ENCODE measurements at regions not wholly inside any gene's neighbourhood (a gene's known extent, or its start where the extent isn't known, plus 50 kb on each side); places are given as distances from the start of the nearest gene placed in this dataset.
A peak's percentile ranks its signal among the peaks of the same experiment; 100 is the strongest.
"Not testable (repeated sequence)": the region's sequence is repeated elsewhere in the genome, so short reads cannot be mapped to it uniquely, and the experiment has no call there.

DNA sequence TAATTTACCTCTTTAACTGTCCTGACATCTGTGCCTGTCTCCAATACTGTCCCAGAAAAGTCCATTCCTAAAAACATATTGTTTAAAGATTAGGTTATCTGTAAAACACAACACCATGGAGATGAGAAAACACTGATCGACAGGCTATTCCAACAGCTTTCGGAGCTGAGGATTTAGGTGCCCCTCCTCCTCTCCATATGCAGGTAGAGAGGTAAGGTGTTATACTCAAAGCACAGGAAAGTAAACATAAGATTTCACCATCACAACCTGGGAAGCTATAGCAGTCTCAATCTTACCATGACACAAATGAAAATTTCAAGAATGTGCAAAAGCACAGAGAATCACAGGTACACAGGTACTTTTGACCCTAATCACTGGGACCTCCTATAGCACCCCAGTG is 60.9 kb upstream of the RASAL2 start:
- no peak for DNase-seq
- no peak for ATAC-seq (ENCODE audit: low FRiP score)
- 80 to 86% methylated on average over 2 of the region's 2 CpGs for WGBS, 2 donors
- no peak overlapping the region for H3K4me3 ChIP-seq (ENCODE audit: low read length in 2 of 2)
- intact Hi-C loops (cut with DNase I): loop anchor here (5.0 to 10.0 kb wide), 2 partner anchors 162 to 249 kb away; no protein-coding TSS in a partner anchor
- no peaks in the 10 kb centered on the region for H3K4me1 ChIP-seq (ENCODE audit: control insufficient read depth in 1 of 2, insufficient read depth in 2 of 2, low read length in 2 of 2)
- H3K27ac ChIP-seq (ENCODE audit: low read depth in 1 of 2, low read length in 2 of 2): no peak overlapping the region
- H3K9me3 ChIP-seq (ENCODE audit: control insufficient read depth, low read length): no peaks in the 10 kb centered on the region
- H3K27me3 ChIP-seq (ENCODE audit: control insufficient read depth in 1 of 2, insufficient read depth in 2 of 2, low read length in 1 of 2): no peaks in the 10 kb centered on the region
- H3K36me3 ChIP-seq (ENCODE audit: control insufficient read depth in 1 of 2, insufficient read depth in 2 of 2, low read length in 1 of 2): no peaks in the 10 kb centered on the region

- no peaks in the 10 kb centered on the region for H3K4me1 ChIP-seq (ENCODE audit: control insufficient read depth in 1 of 2, insufficient read depth in 2 of 2, low read length in 2 of 2)
- 50 to 51% methylated on average over 2 of the region's 2 CpGs for WGBS, 2 donors
- H3K9me3 ChIP-seq (ENCODE audit: control insufficient read depth, low read length): no peaks in the 10 kb centered on the region
- no peak overlapping the region for H3K27ac ChIP-seq (ENCODE audit: low read depth in 1 of 2, low read length in 2 of 2)
- H3K36me3 ChIP-seq (ENCODE audit: control insufficient read depth in 1 of 2, insufficient read depth in 2 of 2, low read length in 1 of 2): no peaks in the 10 kb centered on the region
- DNase-seq (no peak), ATAC-seq (ENCODE audit: low FRiP score) (no peak)
- intact Hi-C loops (cut with DNase I): loop anchor here (5.0 to 10.0 kb wide), 3 partner anchors 58 to 248 kb away; partner anchors contain the start of gene RASAL2 (in 1 of the 2)
- H3K27me3 ChIP-seq (ENCODE audit: control insufficient read depth in 1 of 2, insufficient read depth in 2 of 2, low read length in 1 of 2): no peaks in the 10 kb centered on the region
- H3K4me3 ChIP-seq (ENCODE audit: low read length in 2 of 2): no peak overlapping the region
Measured at GRCh38 chr1:178034676-178035075, 59.2 kb upstream of the RASAL2 start.

DNA sequence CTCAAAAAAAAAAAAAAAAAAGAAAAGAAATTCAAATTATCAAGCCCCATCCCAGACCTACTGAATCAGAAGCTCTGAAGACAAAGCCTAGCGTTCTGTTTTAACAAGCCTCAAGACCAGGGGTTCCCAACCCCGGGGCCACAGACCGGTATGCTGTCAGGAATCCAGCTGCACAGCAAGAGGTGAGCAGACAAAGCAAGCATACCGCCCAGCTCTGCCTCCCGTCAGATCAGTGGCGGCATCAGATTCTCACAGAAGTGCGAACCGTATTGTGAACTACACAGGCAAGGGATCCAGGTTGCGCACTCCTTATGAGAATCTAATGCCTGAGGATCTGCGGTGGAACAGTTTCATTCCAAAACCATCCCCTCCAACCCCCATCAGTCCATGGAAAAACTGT is 57.8 kb upstream of the RASAL2 start:
- intact Hi-C loops (cut with DNase I): loop anchor here in 1 of 2 donors (5.0 to 10.0 kb wide), 2 partner anchors 56 to 159 kb away; partner anchors contain the start of gene RASAL2
- WGBS, 2 donors: 96 to 97% methylated on average over 10 of the region's 10 CpGs
- no peak overlapping the region for H3K27ac ChIP-seq (ENCODE audit: low read depth in 1 of 2, low read length in 2 of 2)

GRCh38 chr1:178037510-178038253 is 56.2 kb upstream of the RASAL2 start:
- DNase-seq: peak; percentile 92 to 96
- intact Hi-C loops (cut with DNase I): loop anchor here in 1 of 2 donors (5.0 to 10.0 kb wide), 2 partner anchors 55 to 157 kb away; partner anchors contain the start of gene RASAL2
- peak overlapping the region in 1 of 2 donors; percentile 43 for H3K27ac ChIP-seq (ENCODE audit: low read depth in 1 of 2, low read length in 2 of 2)

More for the DNA sequence above, 57.8 kb upstream of the RASAL2 start:
- DNase-seq (no peak), ATAC-seq (ENCODE audit: low FRiP score) (no peak)
- Histone ChIP-seq H3K4me3 (ENCODE audit: low read length in 2 of 2) (no peak overlapping the region), H3K9me3 (ENCODE audit: control insufficient read depth, low read length) (no peaks in the 10 kb centered on the region), H3K27me3 (ENCODE audit: control insufficient read depth in 1 of 2, insufficient read depth in 2 of 2, low read length in 1 of 2) (no peaks in the 10 kb centered on the region), H3K4me1 (ENCODE audit: control insufficient read depth in 1 of 2, insufficient read depth in 2 of 2, low read length in 2 of 2) (no peaks in the 10 kb centered on the region), H3K36me3 (ENCODE audit: control insufficient read depth in 1 of 2, insufficient read depth in 2 of 2, low read length in 1 of 2) (no peaks in the 10 kb centered on the region)

GRCh38 chr1:178038372-178038771 is 55.5 kb upstream of the RASAL2 start:
- WGBS, 2 donors: 82 to 83% methylated on average over 11 of the region's 11 CpGs
- Histone ChIP-seq H3K4me3 (ENCODE audit: low read length in 2 of 2) (peak overlapping the region in 1 of 2 donors; percentile 65), H3K27me3 (ENCODE audit: control insufficient read depth in 1 of 2, insufficient read depth in 2 of 2, low read length in 1 of 2) (no peaks in the 10 kb centered on the region), H3K27ac (ENCODE audit: low read depth in 1 of 2, low read length in 2 of 2) (no peak overlapping the region), H3K4me1 (ENCODE audit: control insufficient read depth in 1 of 2, insufficient read depth in 2 of 2, low read length in 2 of 2) (no peaks in the 10 kb centered on the region), H3K36me3 (ENCODE audit: control insufficient read depth in 1 of 2, insufficient read depth in 2 of 2, low read length in 1 of 2) (no peaks in the 10 kb centered on the region), H3K9me3 (ENCODE audit: control insufficient read depth, low read length) (no peaks in the 10 kb centered on the region)
- intact Hi-C loops (cut with DNase I): loop anchor here in 1 of 2 donors (5.0 to 10.0 kb wide), 2 partner anchors 54 to 156 kb away; partner anchors contain the start of gene RASAL2
- ATAC-seq (ENCODE audit: low FRiP score) (no peak), DNase-seq (no peak)

More at GRCh38 chr1:178037510-178038253, 56.2 kb upstream of the RASAL2 start:
- ATAC-seq (ENCODE audit: low FRiP score): peak; percentile 96
- Histone ChIP-seq H3K36me3 (ENCODE audit: control insufficient read depth in 1 of 2, insufficient read depth in 2 of 2, low read length in 1 of 2) (no peaks in the 10 kb centered on the region), H3K27me3 (ENCODE audit: control insufficient read depth in 1 of 2, insufficient read depth in 2 of 2, low read length in 1 of 2) (no peaks in the 10 kb centered on the region), H3K4me3 (ENCODE audit: low read length in 2 of 2) (peak overlapping the region; percentile 65 to 70), H3K4me1 (ENCODE audit: control insufficient read depth in 1 of 2, insufficient read depth in 2 of 2, low read length in 2 of 2) (no peaks in the 10 kb centered on the region), H3K9me3 (ENCODE audit: control insufficient read depth, low read length) (no peaks in the 10 kb centered on the region)
- WGBS, 2 donors: 4 to 7% methylated on average over 53 to 58 of the region's 58 CpGs

- WGBS, 2 donors: 96 to 98% methylated on average over 2 of the region's 2 CpGs
- Histone ChIP-seq H3K4me1 (ENCODE audit: control insufficient read depth in 1 of 2, insufficient read depth in 2 of 2, low read length in 2 of 2) (no peaks in the 10 kb centered on the region), H3K36me3 (ENCODE audit: control insufficient read depth in 1 of 2, insufficient read depth in 2 of 2, low read length in 1 of 2) (no peaks in the 10 kb centered on the region), H3K27ac (ENCODE audit: low read depth in 1 of 2, low read length in 2 of 2) (no peak overlapping the region), H3K9me3 (ENCODE audit: control insufficient read depth, low read length) (peaks cover 3% of the 10 kb centered on the region), H3K4me3 (ENCODE audit: low read length in 2 of 2) (no peak overlapping the region), H3K27me3 (ENCODE audit: control insufficient read depth in 1 of 2, insufficient read depth in 2 of 2, low read length in 1 of 2) (no peaks in the 10 kb centered on the region)
- DNase-seq: no peak
- no peak for ATAC-seq (ENCODE audit: low FRiP score)
- intact Hi-C loops (cut with DNase I): loop anchor here in 1 of 2 donors (5.0 to 10.0 kb wide), 2 partner anchors 52 to 155 kb away; partner anchors contain the start of gene RASAL2
Measured at GRCh38 chr1:178039891-178040290, 54.0 kb upstream of the RASAL2 start.

DNA sequence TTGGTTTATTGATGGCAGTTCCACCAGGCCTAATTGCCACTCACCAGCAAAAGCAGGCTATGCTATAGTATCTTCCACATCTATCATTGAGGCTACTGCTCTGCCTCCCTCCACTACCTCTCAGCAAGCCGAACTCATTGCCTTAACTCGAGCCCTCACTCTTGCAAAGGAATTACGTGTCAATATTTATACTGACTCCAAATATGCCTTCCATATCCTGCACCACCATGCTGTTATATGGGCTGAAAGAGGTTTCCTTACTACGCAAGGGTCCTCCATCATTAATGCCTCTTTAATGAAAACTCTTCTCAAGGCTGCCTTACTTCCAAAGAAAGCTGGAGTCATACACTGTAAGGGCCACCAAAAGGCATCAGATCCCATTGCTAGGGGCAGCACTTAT is 50.0 kb upstream of the RASAL2 start:
- DNase-seq; H3K9me3 ChIP-seq (ENCODE audit: control insufficient read depth, low read length); H3K27me3 ChIP-seq (ENCODE audit: control insufficient read depth in 1 of 2, insufficient read depth in 2 of 2, low read length in 1 of 2); ATAC-seq (ENCODE audit: low FRiP score); H3K4me1 ChIP-seq (ENCODE audit: control insufficient read depth in 1 of 2, insufficient read depth in 2 of 2, low read length in 2 of 2); H3K27ac ChIP-seq (ENCODE audit: low read depth in 1 of 2, low read length in 2 of 2); H3K36me3 ChIP-seq (ENCODE audit: control insufficient read depth in 1 of 2, insufficient read depth in 2 of 2, low read length in 1 of 2); intact Hi-C loops (cut with DNase I); H3K4me3 ChIP-seq (ENCODE audit: low read length in 2 of 2): not testable (repeated sequence)
- WGBS, 2 donors: 88 to 93% methylated on average over 4 of the region's 4 CpGs

Measured in aorta (tissue), 5 donors.